Right ventricle myocardium inferior (tissue), 1 donor: ENCODE measurements at regions not wholly inside any gene's neighbourhood (a gene's known extent, or its start where the extent isn't known, plus 50 kb on each side); places are given as distances from the start of the nearest gene placed in this dataset.

Experiments used
- ATAC-seq: fragments of 200-7000 bp; cut with Tn5 transposase; one replicate; pipeline ENCODE4 v1.9.1; 2020; ENCODE audit warnings: mild to moderate bottlenecking, moderate library complexity
- DNase-seq: peaks from one replicate; pipeline ENCODE4 v3.0.0; 2021; ENCODE audit errors: missing footprints
- intact Hi-C: fragments of 100-400 bp; cut with DNase I; formaldehyde crosslinking; loops from one replicate; pipeline ENCODE4 v1.11.0; 2022
- donor health status: DM: no; HTN: yes; CAD: no; lungs with severe emphysema.

- DNase-seq (no peak), ATAC-seq (no peak)
- intact Hi-C loops, result no loop called here
Observed at GRCh38 chr15:61517776-61518175, 288.7 kb upstream of the RORA start.

GRCh38 chr15:61517335-61517734 lies 288.2 kb upstream of the RORA start:
- intact Hi-C loops, result no loop called here
- no peak for ATAC-seq

GRCh38 chr15:61511756-61512155 lies 282.7 kb upstream of the RORA start:
- ATAC-seq, result no peak
- intact Hi-C loops, result no loop called here

More at GRCh38 chr15:61517335-61517734, 288.2 kb upstream of the RORA start:
- no peak for DNase-seq

GRCh38 chr15:61511089-61511488 lies 282.0 kb upstream of the RORA start:
- no peak for DNase-seq
- ATAC-seq, result no peak
- intact Hi-C loops, result no loop called here

More at GRCh38 chr15:61511756-61512155, 282.7 kb upstream of the RORA start:
- no peak for DNase-seq

- intact Hi-C loops, result no loop called here
- no peak for DNase-seq
Observed at GRCh38 chr15:61509327-61509840, 280.3 kb upstream of the RORA start.

GRCh38 chr15:61503383-61503969 lies 274.4 kb upstream of the RORA start:
- ATAC-seq (no peak), DNase-seq (no peak)
- intact Hi-C loops, result no loop called here

More at GRCh38 chr15:61509327-61509840, 280.3 kb upstream of the RORA start:
- no peak for ATAC-seq

GRCh38 chr15:61501815-61502389 lies 272.8 kb upstream of the RORA start:
- intact Hi-C loops, result no loop called here
- no peak for ATAC-seq
- no peak for DNase-seq

- DNase-seq (no peak), ATAC-seq (no peak)
- intact Hi-C loops, result no loop called here
Observed at GRCh38 chr15:61500951-61501620, 272.0 kb upstream of the RORA start.

GRCh38 chr15:61500523-61500922 lies 271.4 kb upstream of the RORA start:
- ATAC-seq, result no peak
- intact Hi-C loops, result no loop called here

GRCh38 chr15:61499376-61499775 lies 270.3 kb upstream of the RORA start:
- intact Hi-C loops, result no loop called here
- ATAC-seq (no peak), DNase-seq (no peak)

More at GRCh38 chr15:61500523-61500922, 271.4 kb upstream of the RORA start:
- DNase-seq, result no peak

GRCh38 chr15:61489571-61489970 lies 260.5 kb upstream of the RORA start:
- ATAC-seq (no peak), DNase-seq (no peak)
- intact Hi-C loops, result no loop called here

- ATAC-seq, result no peak
- DNase-seq, result no peak
- intact Hi-C loops, result no loop called here
Observed at GRCh38 chr15:61483599-61483998, 254.5 kb upstream of the RORA start.

- no peak for DNase-seq
- intact Hi-C loops, result no loop called here
- no peak for ATAC-seq
Observed at GRCh38 chr15:61481886-61482285, 252.8 kb upstream of the RORA start.

GRCh38 chr15:61480863-61481262 lies 251.8 kb upstream of the RORA start:
- intact Hi-C loops, result no loop called here
- no peak for DNase-seq
- no peak for ATAC-seq

GRCh38 chr15:61480295-61480694 lies 251.2 kb upstream of the RORA start:
- DNase-seq (no peak), ATAC-seq (no peak)

GRCh38 chr15:61479613-61480012 lies 250.5 kb upstream of the RORA start:
- intact Hi-C loops, result no loop called here
- DNase-seq, result no peak
- ATAC-seq, result no peak

More at GRCh38 chr15:61480295-61480694, 251.2 kb upstream of the RORA start:
- intact Hi-C loops, result no loop called here

GRCh38 chr15:61476741-61477140 lies 247.6 kb upstream of the RORA start:
- DNase-seq (no peak), ATAC-seq (no peak)
- intact Hi-C loops, result no loop called here

GRCh38 chr15:61474796-61475195 lies 245.7 kb upstream of the RORA start:
- DNase-seq, result no peak
- no peak for ATAC-seq
- intact Hi-C loops, result no loop called here

GRCh38 chr15:61467823-61468222 lies 238.7 kb upstream of the RORA start:
- intact Hi-C loops, result no loop called here
- ATAC-seq (no peak), DNase-seq (no peak)
